MM.1S (cell line): ENCODE measurements at regions not wholly inside any gene's neighbourhood (a gene's known extent, or its start where the extent isn't known, plus 50 kb on each side); places are given as distances from the start of the nearest gene placed in this dataset.
"Not testable (repeated sequence)": the region's sequence is repeated elsewhere in the genome, so short reads cannot be mapped to it uniquely, and the experiment has no call there.

Experiments
- DNase-seq: peaks from one replicate; pipeline ENCODE4 v3.0.0-alpha.2; 2015
- H2AFZ ChIP-seq: fragments of 300-600 bp; sonication (generic); 2 replicates; pipeline ENCODE4 v1.6.0; 2016; ENCODE audit warnings: antibody characterized with exemption, low read length
- H3F3A ChIP-seq: fragments of 300-600 bp; sonication (generic); 2 replicates; pipeline ENCODE4 v1.6.1; 2016; ENCODE audit warnings: mild to moderate bottlenecking, antibody characterized with exemption, low read length, moderate library complexity, mixed read lengths; ENCODE audit not compliant: insufficient read depth
- H3K27ac ChIP-seq: fragments of 300-600 bp; sonication (generic); 2 replicates; pipeline ENCODE4 v1.5.1; 2016; ENCODE audit warnings: mild to moderate bottlenecking, low read length
- H3K27me3 ChIP-seq: fragments of 300-600 bp; sonication (generic); replicated peaks from 2 replicates; pipeline ENCODE4 v1.6.0; 2016; ENCODE audit warnings: low read length; ENCODE audit not compliant: insufficient read depth
- H3K36me3 ChIP-seq: fragments of 300-600 bp; sonication (generic); replicated peaks from 2 replicates; pipeline ENCODE4 v1.6.1; 2016; ENCODE audit warnings: mild to moderate bottlenecking, low read length, mixed read lengths; ENCODE audit not compliant: insufficient read depth
- H3K4me1 ChIP-seq: fragments of 300-600 bp; sonication (generic); 2 replicates; pipeline ENCODE4 v1.6.1; 2016; ENCODE audit warnings: low read length, mixed read lengths
- H3K4me2 ChIP-seq: fragments of 300-600 bp; sonication (generic); 2 replicates; pipeline ENCODE4 v1.6.0; 2016; ENCODE audit warnings: low read depth, low read length
- H3K4me3 ChIP-seq: fragments of 300-600 bp; sonication (generic); 2 replicates; pipeline ENCODE4 v1.5.1; 2016; ENCODE audit warnings: low read length, mixed read lengths
- H3K79me2 ChIP-seq: fragments of 300-600 bp; sonication (generic); 2 replicates; pipeline ENCODE4 v1.6.1; 2016; ENCODE audit warnings: mixed run types, low read length, mixed read lengths
- H3K9ac ChIP-seq: fragments of 300-600 bp; sonication (generic); 2 replicates; pipeline ENCODE4 v1.6.1; 2016; ENCODE audit warnings: low read length, mixed read lengths
- H3K9me2 ChIP-seq: fragments of 300-600 bp; sonication (generic); replicated peaks from 2 replicates; pipeline ENCODE4 v1.6.1; 2016; ENCODE audit warnings: mild to moderate bottlenecking, low read length, mixed read lengths; ENCODE audit not compliant: insufficient read depth
- H3K9me3 ChIP-seq: fragments of 300-600 bp; sonication (generic); replicated peaks from 2 replicates; pipeline ENCODE4 v1.6.1; 2016; ENCODE audit warnings: mild to moderate bottlenecking, low read length, mixed read lengths; ENCODE audit not compliant: insufficient read depth
- H4K20me1 ChIP-seq: fragments of 300-600 bp; sonication (generic); 2 replicates; pipeline ENCODE4 v1.6.1; 2016; ENCODE audit warnings: mild to moderate bottlenecking, low read length, moderate library complexity, mixed read lengths; ENCODE audit not compliant: insufficient read depth
- CTCF ChIP-seq: fragments of 300-600 bp; sonication (generic); IDR thresholded peaks from 2 replicates; pipeline ENCODE4 v1.5.1; 2016; ENCODE audit warnings: antibody characterized with exemption, low read length, mixed read lengths
- EZH2 ChIP-seq: fragments of 300-600 bp; sonication (generic); optimal IDR thresholded peaks from 2 replicates; pipeline ENCODE3; 2017; ENCODE audit warnings: low read depth, mild to moderate bottlenecking, antibody characterized with exemption, low read length, mixed read lengths
- EZH2phosphoT487 ChIP-seq: fragments of 300-600 bp; sonication (generic); IDR thresholded peaks from 2 replicates; pipeline ENCODE4 v1.6.1; 2018; ENCODE audit warnings: antibody characterized with exemption, low read length

GRCh38 chrX:1877780-1878179 lies 262.9 kb downstream of the ASMT start:
- Histone ChIP-seq H3K27me3 (no peaks in the 10 kb centered on the region), H3K9me3 (no peaks in the 10 kb centered on the region), H3F3A (no peaks in the 10 kb centered on the region), H4K20me1 (no peaks in the 10 kb centered on the region), H3K4me1 (no peaks in the 10 kb centered on the region), H3K36me3 (no peaks in the 10 kb centered on the region), H3K4me2 (no peak overlapping the region), H2AFZ (no peak overlapping the region), H3K9me2 (no peaks in the 10 kb centered on the region), H3K79me2 (no peaks in the 10 kb centered on the region), H3K27ac (no peak overlapping the region), H3K4me3 (no peak overlapping the region), H3K9ac (no peak overlapping the region)
- no peak for DNase-seq
- TF ChIP-seq EZH2phosphoT487, result no peak
- no peak for TF ChIP-seq CTCF
- no peak for TF ChIP-seq EZH2

- H3F3A ChIP-seq, H3K36me3 ChIP-seq, H3K27ac ChIP-seq, H4K20me1 ChIP-seq, H3K9me3 ChIP-seq, H3K4me3 ChIP-seq, H3K4me2 ChIP-seq, H3K9ac ChIP-seq, DNase-seq, H3K9me2 ChIP-seq, H2AFZ ChIP-seq, H3K4me1 ChIP-seq, H3K79me2 ChIP-seq, H3K27me3 ChIP-seq: not testable (repeated sequence)
Observed at GRCh38 chrX:1880884-1881817, 266.3 kb downstream of the ASMT start.

- Histone ChIP-seq H3K9me2 (no peaks in the 10 kb centered on the region), H3K4me3 (no peak overlapping the region), H2AFZ (no peak overlapping the region), H3K9ac (no peak overlapping the region), H3K79me2 (no peaks in the 10 kb centered on the region), H4K20me1 (no peaks in the 10 kb centered on the region), H3K27me3 (no peaks in the 10 kb centered on the region), H3K4me2 (no peak overlapping the region), H3K9me3 (no peaks in the 10 kb centered on the region), H3K4me1 (no peaks in the 10 kb centered on the region), H3F3A (no peaks in the 10 kb centered on the region), H3K27ac (no peak overlapping the region), H3K36me3 (no peaks in the 10 kb centered on the region)
- no peak for DNase-seq
- no peak for TF ChIP-seq EZH2phosphoT487
- TF ChIP-seq CTCF, result no peak
- TF ChIP-seq EZH2, result no peak
Observed at GRCh38 chrX:1883772-1884171, 268.9 kb downstream of the ASMT start.

DNA sequence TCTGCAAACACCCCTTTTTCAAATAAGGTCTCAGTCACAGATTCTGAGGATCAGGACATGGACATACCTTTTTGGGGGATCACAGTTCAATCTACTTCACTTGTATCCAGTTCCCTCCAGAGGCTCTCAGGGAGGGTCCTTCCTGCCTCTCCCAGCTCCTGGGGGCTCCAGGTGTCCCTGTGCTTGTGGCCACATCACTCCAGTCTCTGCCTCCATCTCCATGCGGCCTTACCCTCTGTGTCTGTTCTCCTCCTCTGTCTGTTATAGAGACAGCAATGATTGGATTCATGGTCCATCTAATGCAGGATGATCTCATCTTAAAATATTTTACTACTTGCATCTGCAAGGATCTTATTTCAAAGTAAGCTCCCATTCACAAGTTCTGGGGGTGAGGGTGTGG lies 269.6 kb downstream of the ASMT start:
- H3K9me3 ChIP-seq, result no peaks in the 10 kb centered on the region
- no peak for DNase-seq
- no peaks in the 10 kb centered on the region for H4K20me1 ChIP-seq
- no peaks in the 10 kb centered on the region for H3K27me3 ChIP-seq
- no peak overlapping the region for H3K4me2 ChIP-seq
- H3K79me2 ChIP-seq, result no peaks in the 10 kb centered on the region
- H3K4me1 ChIP-seq, result no peaks in the 10 kb centered on the region
- no peak overlapping the region for H3K9ac ChIP-seq
- H3K9me2 ChIP-seq, result no peaks in the 10 kb centered on the region
- no peaks in the 10 kb centered on the region for H3K36me3 ChIP-seq
- no peak for TF ChIP-seq CTCF
- no peak for TF ChIP-seq EZH2phosphoT487
- no peak for TF ChIP-seq EZH2
- no peak overlapping the region for H2AFZ ChIP-seq
- no peak overlapping the region for H3K27ac ChIP-seq
- no peaks in the 10 kb centered on the region for H3F3A ChIP-seq
- H3K4me3 ChIP-seq, result no peak overlapping the region
